Cardiac muscle cell (in vitro differentiated cells and primary cell): ENCODE measurements at regions not wholly inside any gene's neighbourhood (a gene's known extent, or its start where the extent isn't known, plus 50 kb on each side); places are given as distances from the start of the nearest gene placed in this dataset.

Source experiments
- DNase-seq, 2 donors: peaks; one replicate each; pipeline versions ENCODE4 v3.0.0 to v3.0.0-alpha.2; 2010 to 2017; ENCODE audit warnings: low read depth in 1 of 2, low spot score in 1 of 2
- H3K27ac ChIP-seq: fragments of 200-600 bp; sonication (generic); 2 replicates; pipeline ENCODE4 v1.5.1; 2016
- H3K27me3 ChIP-seq: fragments of 200-600 bp; sonication (generic); 2 replicates; pipeline ENCODE4 v1.6.0; 2016; ENCODE audit warnings: control low read depth
- H3K36me3 ChIP-seq: fragments of 200-600 bp; sonication (generic); 2 replicates; pipeline ENCODE4 v1.5.1; 2016; ENCODE audit warnings: control low read depth
- H3K4me1 ChIP-seq: fragments of 200-600 bp; sonication (generic); 2 replicates; pipeline ENCODE4 v1.8.1; 2017; ENCODE audit warnings: low read depth, mild to moderate bottlenecking, mixed run types
- H3K4me3 ChIP-seq: fragments of 200-600 bp; sonication (generic); 2 replicates; pipeline ENCODE4 v1.5.1; 2016; ENCODE audit warnings: mild to moderate bottlenecking
- H3K9me3 ChIP-seq: fragments of 200-600 bp; sonication (generic); 2 replicates; pipeline ENCODE4 v1.5.1; 2017; ENCODE audit warnings: low read depth, mild to moderate bottlenecking, control low read depth
- TF ChIP-seq, protein P1 (sequence below): IDR thresholded peaks from 2 replicates; pipeline ENCODE4 v1.5.1; 2012; ENCODE audit warnings: low read depth, mild to moderate bottlenecking, low read length

DNA sequence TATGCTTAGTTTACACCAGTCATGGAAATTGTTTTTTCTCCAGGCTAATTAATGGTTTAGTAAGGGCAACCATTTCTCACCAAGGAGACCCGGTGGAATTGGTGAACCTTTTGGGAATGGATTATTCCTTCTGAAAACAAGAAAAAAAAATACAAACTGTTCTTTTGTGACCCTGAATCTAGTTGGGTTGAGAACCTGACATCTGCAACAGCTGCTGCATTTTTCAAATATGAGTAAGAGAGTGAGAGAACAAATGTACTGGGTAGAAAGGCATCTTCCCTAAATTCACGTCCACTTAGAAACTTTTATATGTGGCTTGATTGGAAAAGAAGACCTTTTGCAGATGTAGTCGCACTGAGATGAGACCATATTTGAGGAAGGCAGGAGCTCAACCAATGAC lies 553.4 kb upstream of the EPHA7 start:
- Histone ChIP-seq H3K4me3 (no peak overlapping the region), H3K4me1 (no peaks in the 10 kb centered on the region), H3K27ac (no peak overlapping the region), H3K36me3 (no peaks in the 10 kb centered on the region), H3K27me3 (no peaks in the 10 kb centered on the region), H3K9me3 (no peaks in the 10 kb centered on the region)
- TF ChIP-seq, protein P1, sequence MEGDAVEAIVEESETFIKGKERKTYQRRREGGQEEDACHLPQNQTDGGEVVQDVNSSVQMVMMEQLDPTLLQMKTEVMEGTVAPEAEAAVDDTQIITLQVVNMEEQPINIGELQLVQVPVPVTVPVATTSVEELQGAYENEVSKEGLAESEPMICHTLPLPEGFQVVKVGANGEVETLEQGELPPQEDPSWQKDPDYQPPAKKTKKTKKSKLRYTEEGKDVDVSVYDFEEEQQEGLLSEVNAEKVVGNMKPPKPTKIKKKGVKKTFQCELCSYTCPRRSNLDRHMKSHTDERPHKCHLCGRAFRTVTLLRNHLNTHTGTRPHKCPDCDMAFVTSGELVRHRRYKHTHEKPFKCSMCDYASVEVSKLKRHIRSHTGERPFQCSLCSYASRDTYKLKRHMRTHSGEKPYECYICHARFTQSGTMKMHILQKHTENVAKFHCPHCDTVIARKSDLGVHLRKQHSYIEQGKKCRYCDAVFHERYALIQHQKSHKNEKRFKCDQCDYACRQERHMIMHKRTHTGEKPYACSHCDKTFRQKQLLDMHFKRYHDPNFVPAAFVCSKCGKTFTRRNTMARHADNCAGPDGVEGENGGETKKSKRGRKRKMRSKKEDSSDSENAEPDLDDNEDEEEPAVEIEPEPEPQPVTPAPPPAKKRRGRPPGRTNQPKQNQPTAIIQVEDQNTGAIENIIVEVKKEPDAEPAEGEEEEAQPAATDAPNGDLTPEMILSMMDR: no peak
- no peak for DNase-seq

DNA sequence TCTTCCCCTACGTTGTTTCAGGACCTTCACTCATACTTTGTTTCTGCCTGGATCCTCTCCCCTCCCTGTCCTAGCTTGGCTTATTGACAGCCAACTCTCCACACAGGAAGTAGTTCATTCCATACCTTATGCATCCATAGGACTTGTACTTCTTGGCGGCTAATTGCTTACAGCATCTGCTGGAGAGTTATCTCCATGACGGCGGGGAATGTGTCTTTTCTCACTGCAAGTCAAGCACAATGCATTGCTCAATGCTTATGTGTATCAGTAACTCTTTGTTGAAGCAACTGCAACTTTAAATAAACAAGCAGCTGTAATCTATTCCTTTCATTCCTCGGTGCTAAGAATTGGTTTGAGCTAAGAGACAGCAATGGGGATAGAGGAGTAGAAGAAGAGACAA lies 551.3 kb upstream of the EPHA7 start:
- no peak overlapping the region for H3K4me3 ChIP-seq
- TF ChIP-seq, protein P1: no peak
- H3K9me3 ChIP-seq: no peaks in the 10 kb centered on the region
- H3K4me1 ChIP-seq: no peaks in the 10 kb centered on the region
- H3K27me3 ChIP-seq: no peaks in the 10 kb centered on the region
- no peak overlapping the region for H3K27ac ChIP-seq
- no peak for DNase-seq
- H3K36me3 ChIP-seq: no peaks in the 10 kb centered on the region

DNA sequence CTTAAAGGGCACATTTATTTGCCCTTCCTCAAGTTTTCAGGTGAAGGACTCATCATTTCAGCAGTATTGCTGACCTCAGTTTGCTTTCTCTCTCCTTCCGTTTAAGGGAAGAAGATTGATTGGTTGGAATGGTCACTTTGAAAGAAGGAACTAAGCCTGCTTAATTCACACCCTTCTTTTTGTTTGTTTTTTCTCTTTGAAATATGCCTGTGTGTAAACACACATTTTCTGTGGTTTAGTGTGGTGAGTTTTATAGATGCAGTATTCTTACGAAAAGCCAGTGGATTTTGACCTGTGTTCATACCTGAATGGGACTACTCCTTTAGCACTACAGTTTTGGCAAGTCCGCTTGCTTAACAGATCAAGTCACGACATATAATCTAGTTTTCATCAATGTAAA lies 548.8 kb upstream of the EPHA7 start:
- Histone ChIP-seq H3K9me3 (no peaks in the 10 kb centered on the region), H3K27ac (no peak overlapping the region), H3K4me1 (no peaks in the 10 kb centered on the region), H3K36me3 (no peaks in the 10 kb centered on the region), H3K4me3 (no peak overlapping the region), H3K27me3 (no peaks in the 10 kb centered on the region)
- DNase-seq: no peak
- TF ChIP-seq, protein P1: no peak

DNA sequence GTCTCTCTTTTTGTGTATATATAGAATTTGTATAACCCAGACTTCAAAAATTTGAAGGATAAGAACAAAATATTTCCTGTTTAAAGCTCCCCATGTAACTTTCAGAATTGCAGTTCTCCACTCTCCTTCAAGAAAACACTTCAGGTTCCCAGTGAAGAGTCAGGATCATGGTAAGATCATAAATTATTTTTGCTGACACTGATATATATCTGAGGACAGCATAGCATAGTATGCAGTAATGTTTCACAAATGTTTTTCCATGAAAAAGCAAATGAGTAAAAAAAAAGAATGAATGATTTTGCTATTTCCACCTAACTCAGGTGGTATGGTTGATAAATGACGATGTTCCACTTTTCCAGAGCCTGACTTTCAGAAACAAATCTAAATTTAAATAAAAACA lies 545.6 kb upstream of the EPHA7 start:
- no peak overlapping the region for H3K27ac ChIP-seq
- peaks cover 2% of the 10 kb centered on the region for H3K4me1 ChIP-seq
- no peaks in the 10 kb centered on the region for H3K9me3 ChIP-seq
- H3K27me3 ChIP-seq: no peaks in the 10 kb centered on the region
- TF ChIP-seq, protein P1: no peak
- DNase-seq: no peak
- H3K4me3 ChIP-seq: no peak overlapping the region
- no peaks in the 10 kb centered on the region for H3K36me3 ChIP-seq

DNA sequence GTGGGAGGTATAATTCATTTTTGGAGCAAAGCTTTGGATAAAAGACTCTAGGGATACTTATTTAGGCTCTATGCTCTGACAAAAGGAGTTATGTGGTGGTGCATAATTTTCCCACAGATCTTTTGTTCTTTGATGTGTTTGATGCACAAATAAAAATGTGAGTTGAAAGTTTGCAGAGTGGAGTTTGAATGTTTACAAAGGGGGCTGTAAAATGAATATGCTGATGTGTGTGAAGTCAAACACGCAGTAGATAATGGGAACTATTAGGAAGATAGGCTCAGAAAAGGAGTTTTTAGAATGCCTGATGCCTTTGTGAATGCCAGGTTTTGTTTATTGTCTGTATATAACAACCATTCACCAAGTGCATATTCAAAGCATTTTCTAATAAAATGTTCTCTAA lies 545.0 kb upstream of the EPHA7 start:
- H3K9me3 ChIP-seq: no peaks in the 10 kb centered on the region
- TF ChIP-seq, protein P1: no peak
- no peaks in the 10 kb centered on the region for H3K27me3 ChIP-seq
- DNase-seq: no peak
- no peaks in the 10 kb centered on the region for H3K36me3 ChIP-seq
- no peak overlapping the region for H3K27ac ChIP-seq
- peaks cover 3% of the 10 kb centered on the region for H3K4me1 ChIP-seq
- no peak overlapping the region for H3K4me3 ChIP-seq

DNA sequence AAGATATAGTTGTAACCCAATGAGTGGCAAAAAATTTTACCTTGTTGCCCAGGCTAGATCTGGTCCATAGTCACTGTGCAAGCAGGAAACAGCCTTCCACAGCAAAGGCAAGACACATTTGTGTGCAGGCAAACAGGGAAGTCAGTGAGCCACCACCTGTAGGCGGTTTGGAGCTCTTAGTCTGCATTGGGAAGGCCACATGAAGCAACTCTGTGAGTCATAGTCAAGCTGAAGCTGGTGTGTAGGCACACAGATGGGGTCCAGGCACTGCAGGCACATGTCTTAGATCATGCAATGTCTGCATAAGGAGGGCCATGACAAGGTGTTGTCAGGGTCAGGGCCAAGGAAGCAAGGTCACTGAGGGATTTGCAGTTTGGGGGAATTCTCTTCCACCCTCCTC lies 543.2 kb upstream of the EPHA7 start:
- no peaks in the 10 kb centered on the region for H3K27me3 ChIP-seq

More for the DNA sequence above, 543.2 kb upstream of the EPHA7 start:
- TF ChIP-seq, protein P1: no peak
- Histone ChIP-seq H3K4me3 (no peak overlapping the region), H3K36me3 (no peaks in the 10 kb centered on the region), H3K9me3 (no peaks in the 10 kb centered on the region), H3K4me1 (peaks cover 3% of the 10 kb centered on the region), H3K27ac (no peak overlapping the region)
- no peak for DNase-seq
